GM18498 (cell line): ENCODE measurements at regions not wholly inside any gene's neighbourhood (a gene's known extent, or its start where the extent isn't known, plus 50 kb on each side); places are given as distances from the start of the nearest gene placed in this dataset.

Experiments
- ATAC-seq: cut with Tn5 transposase; IDR thresholded peaks from one replicate; pipeline ENCODE4 v1.9.1; 2021; ENCODE audit warnings: mild to moderate bottlenecking, moderate library complexity; ENCODE audit not compliant: unreplicated experiment

- no peak for ATAC-seq
These were observed 156.5 kb downstream of the MOXD1 start for GRCh38 chr6:132244744-132245143.

DNA sequence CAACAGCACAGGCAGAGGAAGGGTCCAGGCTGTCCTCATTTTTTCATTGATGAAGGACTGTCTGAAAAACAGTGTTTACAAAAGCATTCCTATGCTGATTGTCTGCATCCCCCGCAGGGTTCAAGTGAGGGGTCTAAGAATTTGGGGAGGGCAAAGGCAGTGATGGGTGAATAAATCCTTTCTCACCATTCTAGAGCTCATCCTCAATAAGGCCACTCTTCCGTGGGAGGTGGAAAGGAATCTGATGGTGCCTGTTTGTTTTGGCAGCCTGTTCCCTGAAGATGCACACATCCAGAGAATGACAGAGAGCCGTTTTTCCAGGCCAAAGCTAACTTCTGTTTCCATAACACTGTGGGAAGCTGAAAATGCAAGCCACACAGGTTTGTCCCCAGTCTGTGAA is 164.5 kb downstream of the MOXD1 start:
- ATAC-seq, result no peak

- no peak for ATAC-seq
These were observed 165.0 kb downstream of the MOXD1 start for GRCh38 chr6:132236281-132236680.

DNA sequence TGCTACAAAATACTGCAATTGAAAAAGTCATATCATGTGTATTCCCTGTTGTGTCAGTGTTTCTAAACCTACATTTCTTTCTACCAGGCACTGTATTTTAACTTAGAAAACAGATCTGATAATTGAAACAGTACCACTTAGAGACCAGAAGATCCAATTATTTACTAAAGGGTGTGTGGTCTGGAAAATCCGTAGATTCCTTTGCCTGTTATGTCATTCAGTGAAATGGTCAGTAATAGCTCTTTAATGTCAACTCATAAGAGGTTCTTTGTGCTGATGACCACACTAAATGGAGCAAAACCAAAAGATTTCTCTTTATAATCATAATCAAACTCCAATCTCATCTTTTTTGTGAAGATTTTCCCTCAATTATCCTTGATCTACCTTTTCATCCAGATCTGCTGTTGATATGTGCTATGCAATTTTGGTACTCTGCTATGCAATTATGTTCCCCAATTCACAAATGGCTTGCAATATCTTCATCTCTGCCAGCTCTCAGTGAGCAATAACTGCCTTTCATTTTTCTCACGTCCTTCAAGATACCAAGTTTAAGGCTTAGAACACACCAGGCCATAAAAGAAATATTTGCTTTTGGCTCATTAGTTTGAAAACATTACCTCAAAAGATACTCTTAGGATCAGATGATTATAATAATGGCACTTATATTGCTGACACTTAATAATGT is 165.5 kb downstream of the MOXD1 start:
- no peak for ATAC-seq

- ATAC-seq, result no peak
These were observed 166.9 kb downstream of the MOXD1 start for GRCh38 chr6:132234356-132234755.

- ATAC-seq, result no peak
These were observed 170.0 kb downstream of the MOXD1 start for GRCh38 chr6:132231121-132231884.

- no peak for ATAC-seq
These were observed 172.4 kb downstream of the MOXD1 start for GRCh38 chr6:132228894-132229293.

DNA sequence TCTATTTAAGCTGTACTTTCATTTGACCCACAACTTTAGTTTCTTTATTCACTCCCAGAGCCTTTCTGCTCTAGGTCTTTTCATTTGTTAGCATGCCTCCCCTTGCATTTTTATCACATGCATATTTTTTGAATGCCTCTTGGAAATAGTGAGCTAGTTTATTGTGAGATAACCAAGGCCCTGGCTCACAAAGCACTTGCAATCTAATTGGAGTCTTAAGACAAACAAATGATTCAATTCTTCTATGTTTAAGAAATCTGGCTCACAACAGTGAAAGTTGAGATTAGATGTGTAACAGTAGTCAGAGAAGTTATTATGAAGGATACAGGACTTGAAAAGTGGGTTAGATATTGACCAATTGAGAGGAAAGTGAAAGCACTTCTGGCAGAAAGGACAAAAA is 173.4 kb downstream of the MOXD1 start:
- ATAC-seq, result no peak

DNA sequence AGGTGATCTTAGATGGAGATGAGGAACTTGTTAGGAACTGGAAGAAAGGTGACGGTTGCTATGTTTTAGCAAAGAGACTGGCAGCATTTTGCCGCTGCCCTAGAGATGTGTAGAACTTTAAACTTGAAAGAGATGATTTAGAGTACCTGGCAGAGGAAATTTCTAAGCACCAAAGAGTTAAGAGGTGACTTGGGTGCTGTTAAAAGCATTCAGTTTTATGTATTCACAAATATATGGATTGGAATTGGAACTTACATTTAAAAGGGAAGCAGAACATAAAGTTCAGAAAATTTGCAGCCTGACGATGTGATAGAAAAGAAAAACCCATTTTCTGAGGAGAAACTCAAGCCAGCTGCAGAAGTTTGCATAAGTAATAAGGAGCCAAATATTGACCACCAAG is 176.3 kb downstream of the MOXD1 start:
- ATAC-seq, result no peak

DNA sequence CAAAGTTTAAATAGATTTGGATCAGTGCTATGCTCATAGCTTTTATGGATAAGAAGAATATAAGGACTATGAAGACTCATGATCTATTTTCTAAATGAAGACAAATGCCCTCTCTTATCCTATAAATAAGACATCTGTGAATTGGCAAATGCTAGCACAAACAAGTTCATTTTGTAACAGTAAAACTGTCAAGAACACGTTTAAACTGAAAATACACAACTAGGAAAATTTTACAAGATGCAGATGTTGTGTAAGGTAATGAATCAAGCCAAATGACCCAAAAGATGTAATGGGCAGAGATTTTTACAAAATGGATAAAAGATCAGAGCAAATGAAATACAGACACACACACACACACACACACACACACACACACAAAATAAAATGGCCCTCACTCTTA is 180.5 kb downstream of the MOXD1 start:
- no peak for ATAC-seq

GRCh38 chr6:132219901-132220300 is 181.4 kb downstream of the MOXD1 start:
- no peak for ATAC-seq

DNA sequence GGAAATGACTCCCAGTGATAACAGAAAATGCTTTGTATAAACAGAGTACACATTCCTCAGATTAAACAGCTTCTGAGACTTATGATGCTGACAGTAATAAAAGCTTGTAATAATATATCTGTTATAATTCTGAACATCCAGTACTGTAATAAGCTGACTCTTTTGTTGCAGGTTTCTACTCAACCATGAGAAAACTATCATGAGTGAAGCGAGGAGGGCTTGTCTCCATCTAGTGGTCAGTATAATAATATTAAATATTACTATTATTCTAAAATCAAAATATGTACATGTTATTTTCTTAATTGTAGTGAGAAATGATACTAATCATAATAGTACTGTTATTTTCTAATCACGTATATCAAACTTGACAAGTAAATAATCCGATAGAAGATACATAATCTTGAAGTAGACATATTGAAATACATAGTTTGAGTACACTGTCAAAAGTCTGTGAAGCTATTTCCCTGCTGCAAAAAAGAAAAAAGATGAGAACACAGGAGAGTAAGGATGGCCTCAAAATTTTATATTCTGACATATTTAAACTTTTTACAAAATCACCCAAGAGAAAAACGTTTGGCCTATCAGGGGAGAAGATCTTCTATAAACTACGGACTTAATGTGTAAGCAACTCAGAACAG is 183.1 kb downstream of the MOXD1 start:
- peak; percentile 54 for ATAC-seq

- ATAC-seq, result no peak
These were observed 185.5 kb downstream of the MOXD1 start for GRCh38 chr6:132215805-132216204.

DNA sequence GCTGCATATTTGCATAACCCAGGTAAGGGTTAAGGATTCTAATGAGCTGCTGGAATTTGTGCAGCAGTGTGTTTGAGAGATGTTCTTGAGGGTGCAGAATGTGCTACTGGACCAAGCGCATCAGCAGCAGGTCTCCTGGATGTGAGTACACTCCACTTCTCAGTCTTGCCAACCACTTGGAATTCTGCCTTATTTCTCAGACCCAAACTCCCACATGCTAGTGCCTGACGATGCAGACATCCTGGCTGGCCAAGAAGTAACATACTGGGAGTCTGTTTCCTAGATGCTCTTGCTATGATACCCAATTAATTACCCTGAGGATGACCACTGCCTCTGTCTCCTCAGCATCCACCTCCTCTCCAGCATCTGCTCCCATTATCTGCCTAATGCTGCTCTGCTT is 186.6 kb downstream of the MOXD1 start:
- no peak for ATAC-seq

DNA sequence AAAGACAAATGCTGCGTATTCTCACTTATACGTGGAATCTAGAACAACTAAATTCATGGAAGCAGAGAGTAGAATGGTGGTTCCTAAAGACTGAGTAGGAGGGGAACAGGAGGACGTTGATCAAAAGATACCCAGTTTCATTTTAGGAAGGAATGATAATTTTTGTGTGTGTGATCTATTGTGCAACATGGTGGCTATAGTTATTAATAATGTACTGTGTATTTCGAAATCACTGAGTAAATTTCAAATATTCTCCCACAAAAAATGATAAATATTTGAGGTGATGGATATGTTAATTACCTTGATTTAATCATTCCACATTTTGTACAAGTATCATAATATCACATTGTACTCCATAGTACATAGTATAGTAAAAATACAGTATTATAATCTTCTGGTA is 187.5 kb downstream of the MOXD1 start:
- no peak for ATAC-seq

- ATAC-seq, result no peak
These were observed 188.1 kb downstream of the MOXD1 start for GRCh38 chr6:132213191-132213590.

DNA sequence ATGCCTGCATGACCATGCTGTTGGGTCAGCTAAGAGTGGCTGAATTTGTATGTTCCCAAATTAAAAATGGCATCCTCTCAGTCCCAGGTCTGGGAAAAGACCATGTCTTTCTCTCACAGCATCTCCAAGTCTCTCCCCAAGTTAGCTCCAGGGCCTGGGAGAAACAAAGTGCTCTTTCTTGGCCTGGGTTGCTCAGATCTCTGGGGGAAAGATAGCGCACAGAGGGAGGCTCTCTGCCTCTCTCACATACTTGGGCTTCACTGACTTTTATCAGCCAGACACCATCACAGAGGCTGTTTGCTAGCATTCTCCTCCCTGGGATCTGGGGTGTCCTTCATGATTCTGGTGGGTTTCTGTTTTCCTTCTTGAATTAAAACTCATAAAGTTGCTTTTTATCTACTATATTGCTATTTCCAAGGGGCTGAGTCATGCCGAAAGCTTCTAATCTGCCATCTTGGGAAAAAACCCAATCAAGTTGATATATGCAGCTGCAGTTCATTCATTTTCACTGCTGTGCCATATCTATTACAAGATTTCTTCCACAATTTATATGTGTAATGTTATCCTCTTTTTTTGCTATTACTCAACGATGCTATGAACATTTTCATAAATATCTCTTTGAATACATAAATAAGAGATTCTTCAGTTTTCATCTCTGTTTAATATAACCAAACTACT is 190.2 kb downstream of the MOXD1 start:
- no peak for ATAC-seq

GRCh38 chr6:132209351-132209750 is 191.9 kb downstream of the MOXD1 start:
- ATAC-seq, result no peak

DNA sequence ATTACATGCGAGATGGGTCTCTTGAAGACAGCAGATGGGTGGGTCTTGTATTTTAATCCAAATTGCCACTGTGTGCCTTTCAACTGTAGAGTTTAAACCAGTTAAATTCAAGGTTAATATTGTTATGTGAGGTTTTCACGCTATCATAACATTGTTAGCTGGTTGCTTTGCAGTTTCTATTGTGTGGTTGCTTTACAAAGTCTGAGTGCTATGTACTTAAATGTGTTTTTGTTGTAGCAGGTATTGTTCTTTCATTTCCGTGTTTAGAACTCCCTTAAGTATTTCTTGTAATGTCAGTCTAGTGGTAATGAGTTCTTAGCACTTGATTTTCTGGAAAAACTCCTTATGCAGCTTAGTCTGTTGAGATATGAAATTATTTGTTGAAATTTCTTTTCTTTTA is 193.3 kb downstream of the MOXD1 start:
- ATAC-seq, result no peak

GRCh38 chr6:132205946-132206345 is 195.3 kb downstream of the MOXD1 start:
- no peak for ATAC-seq

- no peak for ATAC-seq
These were observed 196.7 kb downstream of the MOXD1 start for GRCh38 chr6:132204591-132204990.

DNA sequence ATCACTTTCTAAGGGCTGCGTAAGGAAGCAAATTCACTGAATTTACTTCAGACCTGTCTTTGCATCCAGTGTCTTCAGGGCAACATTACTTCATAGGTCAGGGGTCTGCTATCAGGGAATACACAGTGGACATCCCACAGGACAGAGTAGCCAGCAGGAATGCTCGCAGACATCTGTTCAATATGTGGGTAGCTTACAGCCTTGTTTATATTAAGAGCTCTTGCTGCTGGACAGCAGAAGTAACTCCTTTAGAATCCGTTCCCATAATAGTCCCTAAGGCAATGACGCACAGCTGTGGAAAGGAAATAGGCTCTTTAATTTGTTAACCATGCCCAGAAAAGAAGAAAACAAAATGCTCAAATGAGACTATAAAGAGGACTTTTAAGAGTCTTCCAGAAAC is 198.7 kb downstream of the MOXD1 start:
- no peak for ATAC-seq
